ENCODE measurements at regions not wholly inside any gene's neighbourhood (a gene's known extent, or its start where the extent isn't known, plus 50 kb on each side); places are given as distances from the start of the nearest gene placed in this dataset.

DNA sequence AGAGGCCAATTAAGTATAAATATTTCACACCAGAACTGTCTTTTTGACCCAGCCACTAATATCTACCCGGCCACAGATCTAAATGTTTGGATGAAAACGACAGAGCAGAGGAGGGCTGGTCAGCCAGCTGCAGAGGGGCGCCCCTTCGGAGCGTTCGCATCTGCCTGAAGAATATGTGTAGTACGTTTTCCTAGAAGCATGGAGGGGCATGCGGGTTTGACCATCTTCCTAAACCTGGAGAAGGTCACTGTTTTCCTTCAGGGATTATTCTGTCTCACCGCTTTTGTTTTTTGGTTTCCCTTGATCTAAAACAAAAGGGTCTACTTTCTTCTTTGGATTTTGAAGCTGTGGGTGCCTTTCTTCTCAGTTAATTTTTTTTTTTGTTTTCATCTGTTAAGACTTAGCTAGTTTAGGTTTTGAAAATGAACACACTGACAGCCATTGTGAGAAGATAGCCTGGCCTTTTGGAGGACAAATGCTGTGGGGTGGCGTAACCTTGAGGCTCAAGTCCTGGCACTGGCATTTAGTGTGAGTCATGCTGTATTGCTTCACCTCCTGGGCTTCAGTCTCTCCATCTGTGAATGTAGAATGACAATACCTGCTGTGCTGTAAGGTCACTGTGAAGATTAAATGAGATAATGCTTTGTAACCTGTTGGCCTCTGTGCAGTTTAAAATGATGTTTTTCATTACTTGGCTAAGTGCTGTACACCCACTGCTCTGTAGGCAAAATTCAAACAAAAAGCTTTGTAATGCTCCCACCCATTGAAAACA lies 74.1 kb upstream of the IRF2BP2 start:
- no peak for DNase-seq

DNA sequence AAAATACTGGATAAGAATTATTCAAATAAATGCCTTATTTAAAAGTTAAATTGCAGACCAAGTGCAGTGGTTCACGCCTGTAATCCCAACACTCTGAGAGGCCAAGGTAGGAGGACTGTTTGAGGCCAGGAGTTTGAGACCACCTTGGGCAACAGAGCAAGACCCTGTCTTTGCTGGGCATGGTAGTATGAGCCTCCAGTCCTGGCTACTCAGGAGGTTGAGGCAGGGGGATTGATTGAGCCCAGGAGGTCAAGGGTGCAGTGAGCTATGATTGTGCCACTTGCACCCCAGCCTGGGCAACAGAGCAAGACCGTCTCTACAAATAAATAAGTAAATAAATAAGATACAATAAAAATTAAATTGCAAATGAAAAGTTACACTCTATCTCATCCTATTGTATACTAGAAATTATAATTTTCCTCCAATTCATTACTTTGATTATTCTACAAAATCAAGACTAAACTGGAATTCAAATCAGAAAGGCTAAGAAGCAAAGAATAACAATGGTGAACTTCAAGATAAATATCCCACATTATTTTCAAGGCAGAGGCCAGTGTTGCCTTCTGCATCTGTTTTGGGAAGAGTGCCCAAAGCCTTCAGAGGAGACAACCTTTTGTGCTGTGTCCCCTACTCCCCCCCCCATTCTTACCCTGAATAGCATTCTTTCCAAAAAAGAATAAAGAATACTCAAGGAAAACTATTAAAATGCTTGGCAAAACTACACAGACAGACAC lies 73.3 kb upstream of the IRF2BP2 start:
- DNase-seq: no peak

DNA sequence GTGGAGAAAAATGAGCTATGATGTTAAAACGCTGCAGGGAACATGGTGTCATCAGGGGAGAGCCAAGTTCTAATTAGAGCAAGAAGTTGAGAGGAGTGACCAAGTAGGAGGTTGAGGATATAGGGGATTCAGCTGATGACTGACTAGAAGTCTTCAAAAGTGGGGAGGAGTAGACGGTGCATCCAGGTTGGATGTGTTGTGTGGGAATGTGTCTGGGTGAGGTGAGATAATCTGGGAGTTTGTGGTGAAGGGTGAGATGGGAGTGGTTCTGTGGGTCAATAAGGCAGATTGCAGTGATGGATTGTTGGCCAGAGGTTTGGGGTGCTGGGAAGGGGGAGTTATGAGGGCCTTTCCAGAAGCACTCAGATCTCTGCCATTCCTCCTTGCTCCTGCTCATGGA lies 72.0 kb upstream of the IRF2BP2 start:
- no peak for DNase-seq

DNA sequence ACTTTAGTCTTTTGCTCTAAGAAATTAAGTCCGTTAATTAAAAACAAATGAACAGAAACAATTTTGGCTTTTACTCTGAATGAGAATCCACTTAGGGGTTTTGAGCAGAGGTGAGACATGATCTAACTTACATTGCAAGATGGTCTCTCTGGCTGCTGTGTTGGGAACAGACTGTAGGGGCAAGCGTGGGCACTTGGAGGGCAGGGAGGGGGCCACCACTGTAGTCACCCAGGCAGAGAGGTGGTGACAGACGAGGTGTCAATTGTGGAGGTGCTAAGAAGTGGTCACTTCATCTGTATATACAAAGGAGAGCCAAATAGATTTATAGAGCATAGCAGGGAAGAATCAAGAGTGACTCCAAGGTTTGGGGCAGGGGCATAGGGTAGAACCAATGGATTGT lies 71.1 kb upstream of the IRF2BP2 start:
- no peak for DNase-seq

DNA sequence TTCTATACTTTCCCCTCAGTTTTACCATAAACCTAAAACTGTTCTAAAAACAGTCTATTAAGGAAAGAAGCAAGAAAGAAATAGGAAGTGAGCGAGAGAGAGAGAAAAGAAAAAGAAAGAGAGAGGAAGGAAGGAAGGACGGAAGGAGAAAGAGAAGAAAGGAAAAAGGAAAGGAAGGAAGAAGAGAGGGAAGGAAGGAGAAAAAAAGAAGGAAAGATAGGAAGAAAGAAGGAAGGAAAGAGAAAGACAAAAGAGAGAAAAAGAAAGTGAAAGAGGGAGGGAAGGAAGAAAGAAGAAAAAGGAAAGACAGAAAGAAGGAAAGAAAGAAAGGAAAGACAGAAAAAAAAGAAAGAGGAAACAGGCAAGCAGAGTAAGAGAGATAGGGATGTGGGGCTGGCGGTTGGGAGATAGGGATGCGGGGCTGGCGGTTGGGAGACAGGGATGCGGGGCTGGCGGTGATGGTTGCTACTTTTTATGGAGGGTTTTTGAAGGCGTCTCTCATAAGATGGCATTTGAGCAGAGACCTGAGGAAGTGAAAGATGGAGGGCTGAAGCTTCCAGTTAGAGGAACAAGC lies 70.4 kb upstream of the IRF2BP2 start:
- DNase-seq: no peak

DNA sequence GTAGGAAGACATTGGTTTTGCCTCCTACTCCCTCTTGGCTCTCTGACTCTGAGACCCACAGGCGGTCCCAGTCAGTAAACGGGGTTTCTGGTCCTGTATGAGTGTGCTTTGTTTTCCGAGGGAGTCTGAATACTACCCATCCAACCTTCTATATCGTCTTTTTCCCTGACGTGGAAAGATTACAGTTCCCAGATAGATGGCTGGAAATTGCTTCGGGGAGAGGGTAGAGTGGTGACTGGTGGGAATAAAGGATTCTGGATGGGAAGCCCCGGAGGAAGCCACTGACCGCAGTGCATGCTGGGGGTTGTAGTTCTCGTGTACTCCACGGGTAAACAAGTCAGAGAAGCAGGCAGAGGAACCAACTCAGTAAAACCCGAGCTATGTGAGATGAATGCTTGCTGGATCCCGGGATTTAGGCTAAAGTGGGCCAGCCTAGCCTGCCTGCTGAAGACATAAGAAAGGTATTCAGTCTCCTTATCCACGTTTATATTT lies 66.2 kb upstream of the IRF2BP2 start:
- DNase-seq: peak; percentile 17

DNA sequence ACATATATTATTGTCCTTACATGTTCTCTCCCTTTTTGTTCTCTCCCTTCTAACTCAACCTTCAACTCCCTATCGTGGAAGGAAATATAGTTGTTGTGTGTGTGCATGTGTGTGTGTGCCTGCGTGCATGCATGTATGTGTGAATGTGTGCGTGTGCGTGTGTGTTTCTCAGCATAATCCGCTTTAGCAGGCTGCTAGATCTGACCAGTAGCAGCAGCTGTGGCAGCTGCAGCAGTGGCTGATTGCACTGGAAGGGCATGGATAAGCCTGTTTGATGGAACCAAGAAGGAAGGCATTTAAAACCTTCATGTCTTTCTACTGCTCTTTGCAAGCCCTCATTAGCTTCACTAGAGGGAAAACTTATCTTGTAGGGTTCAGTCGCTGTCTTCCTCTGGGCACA lies 65.6 kb upstream of the IRF2BP2 start:
- no peak for DNase-seq

DNA sequence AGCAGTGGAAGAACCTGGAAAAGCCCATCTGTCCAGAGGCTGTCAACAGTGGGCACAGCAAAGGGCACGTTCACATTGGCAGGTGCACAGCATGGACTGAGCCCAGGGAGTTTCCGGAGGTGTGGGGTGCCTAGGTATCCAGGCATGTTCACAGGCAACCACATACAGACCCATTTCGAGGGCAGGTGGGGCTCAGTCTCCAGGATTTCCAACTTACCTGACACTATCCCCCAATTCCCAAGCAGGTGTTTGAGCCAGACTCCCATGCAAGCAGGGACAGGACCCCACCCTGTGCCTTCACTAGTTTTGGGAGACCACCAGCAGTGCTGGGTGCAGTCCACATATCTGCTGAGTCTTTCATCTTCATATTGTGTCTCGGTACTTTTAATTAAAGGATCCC lies 65.0 kb upstream of the IRF2BP2 start:
- DNase-seq: no peak

DNA sequence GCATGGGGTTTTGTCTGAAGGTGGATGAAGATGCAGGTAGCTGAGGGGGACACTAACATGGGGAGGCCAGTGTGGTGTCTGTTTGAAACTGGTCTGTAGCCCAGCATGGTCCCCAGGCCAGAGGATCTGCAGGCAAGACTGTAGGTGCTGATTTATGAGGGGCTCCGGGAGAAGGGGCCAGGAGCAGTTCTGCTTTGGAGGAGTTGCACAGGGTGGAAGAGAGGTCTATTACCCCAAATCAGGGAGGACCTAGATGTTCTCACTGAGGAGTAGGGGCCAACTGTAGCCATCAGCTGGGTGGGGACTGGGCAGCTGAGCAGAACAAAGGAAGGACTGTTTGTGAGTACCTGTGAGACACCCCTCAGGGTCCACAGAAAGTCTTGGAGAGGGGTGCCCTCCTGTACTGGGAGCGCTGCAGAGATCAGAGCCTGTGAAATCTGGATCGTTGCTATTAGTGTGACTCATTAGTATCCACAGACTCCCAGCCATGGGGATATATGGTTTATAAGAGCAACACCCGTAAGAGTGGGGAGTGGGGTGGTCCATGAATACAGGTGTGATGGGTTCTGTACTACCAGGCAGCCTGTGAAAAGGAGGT lies 64.3 kb upstream of the IRF2BP2 start:
- no peak for DNase-seq

DNA sequence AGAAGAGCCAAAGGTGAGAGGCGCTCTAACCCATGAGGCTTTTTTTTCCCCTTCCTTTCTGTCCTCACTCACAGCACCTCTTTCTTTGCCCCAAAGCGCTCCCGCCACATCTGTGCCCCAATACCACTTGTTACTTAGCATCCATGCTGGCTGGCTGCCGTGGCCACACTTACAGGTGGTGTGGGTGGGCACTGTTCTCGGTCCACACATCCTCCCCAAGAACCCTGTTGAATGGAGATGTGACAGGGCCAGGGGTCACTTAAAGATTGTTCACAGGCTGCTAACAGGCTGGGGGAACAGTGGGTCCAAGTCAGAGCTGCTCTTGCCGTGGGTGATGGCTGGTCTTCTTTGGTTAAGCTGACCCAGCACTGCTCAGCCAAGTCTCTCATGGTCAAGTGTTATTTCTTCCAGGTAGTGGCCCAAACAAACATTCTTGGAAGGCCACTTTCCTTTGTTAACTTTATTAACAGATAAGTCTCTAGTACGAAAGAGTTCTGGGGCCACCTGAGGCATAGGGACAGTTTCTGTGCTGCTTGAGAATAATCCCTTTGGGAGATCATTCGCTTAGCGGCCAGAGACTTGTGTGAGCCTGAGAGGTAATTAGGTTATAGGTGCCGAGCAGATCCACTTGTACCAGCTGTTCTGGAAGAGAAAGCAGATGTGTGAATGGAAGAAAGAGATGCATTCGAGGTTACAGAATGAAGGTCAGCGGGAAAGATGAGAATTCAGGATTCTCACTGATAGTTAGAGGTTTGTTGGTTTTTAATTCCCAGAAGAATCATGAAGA lies 62.6 kb upstream of the IRF2BP2 start:
- no peak for DNase-seq

DNA sequence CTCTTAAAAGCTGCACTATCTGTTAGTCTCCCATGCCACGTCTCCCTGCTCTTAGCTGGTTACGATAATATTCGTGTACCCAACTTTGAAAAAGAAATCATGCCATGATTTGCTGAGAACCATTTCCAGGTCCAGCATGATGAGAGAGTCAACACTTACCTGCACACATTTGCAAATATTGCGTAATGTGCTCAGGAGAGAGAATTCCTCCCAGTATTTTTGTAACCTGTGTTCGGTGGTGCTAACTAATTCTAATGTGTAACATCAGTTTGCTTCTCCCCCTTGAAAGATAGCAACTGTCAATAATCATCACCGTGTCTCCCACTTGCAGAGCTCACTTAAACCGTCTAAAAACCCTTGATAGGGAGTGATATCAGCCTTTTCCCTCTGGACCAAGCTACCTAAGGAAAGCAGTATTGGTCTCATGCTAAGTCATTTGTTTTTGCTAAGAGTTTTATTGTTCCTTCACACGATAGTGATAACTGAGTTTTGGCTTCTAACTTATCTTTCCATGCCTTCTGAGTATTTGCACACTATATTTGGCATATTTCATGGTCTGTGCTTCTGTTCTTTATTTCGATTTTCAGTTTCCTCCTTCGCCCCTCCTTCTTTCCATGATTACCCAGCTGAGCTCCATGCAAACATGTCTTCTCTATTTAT lies 61.1 kb upstream of the IRF2BP2 start:
- no peak for DNase-seq

DNA sequence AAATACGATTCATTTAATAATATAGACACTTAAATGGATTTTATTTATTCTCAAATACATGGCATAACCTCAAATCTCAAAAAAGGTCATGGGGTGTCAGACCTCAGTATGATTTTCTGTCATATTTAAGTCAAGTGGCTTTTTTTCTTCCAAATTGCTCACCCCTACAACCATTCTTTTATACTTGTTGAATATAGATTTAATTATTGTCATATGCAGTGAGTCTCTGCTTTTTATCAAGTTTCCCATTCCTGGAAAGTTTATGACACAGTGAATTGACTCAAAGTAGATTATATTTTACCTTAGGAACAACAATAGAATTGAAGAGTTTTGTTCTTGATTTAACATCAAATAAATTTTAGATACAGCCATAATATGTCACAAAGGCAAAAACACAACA lies 59.5 kb upstream of the IRF2BP2 start:
- DNase-seq: no peak

DNA sequence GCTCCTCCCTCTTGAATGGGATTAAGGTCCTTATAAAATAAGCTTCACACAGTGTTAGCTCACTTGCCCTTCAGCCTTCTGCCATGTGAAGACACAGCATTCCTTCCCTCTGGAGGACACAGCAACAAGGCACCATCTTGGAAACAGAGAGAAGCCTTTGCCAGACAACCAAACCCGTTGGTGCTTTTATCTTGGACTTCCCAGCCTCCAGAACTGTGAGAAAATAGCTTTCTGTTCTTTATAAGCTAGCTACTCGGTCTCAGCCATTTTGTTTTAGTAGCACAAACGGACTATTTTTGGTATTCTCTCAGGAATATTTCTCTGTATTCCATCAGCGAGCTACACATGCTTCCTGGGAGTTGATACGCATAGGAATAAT lies 58.6 kb upstream of the IRF2BP2 start:
- DNase-seq: no peak

DNA sequence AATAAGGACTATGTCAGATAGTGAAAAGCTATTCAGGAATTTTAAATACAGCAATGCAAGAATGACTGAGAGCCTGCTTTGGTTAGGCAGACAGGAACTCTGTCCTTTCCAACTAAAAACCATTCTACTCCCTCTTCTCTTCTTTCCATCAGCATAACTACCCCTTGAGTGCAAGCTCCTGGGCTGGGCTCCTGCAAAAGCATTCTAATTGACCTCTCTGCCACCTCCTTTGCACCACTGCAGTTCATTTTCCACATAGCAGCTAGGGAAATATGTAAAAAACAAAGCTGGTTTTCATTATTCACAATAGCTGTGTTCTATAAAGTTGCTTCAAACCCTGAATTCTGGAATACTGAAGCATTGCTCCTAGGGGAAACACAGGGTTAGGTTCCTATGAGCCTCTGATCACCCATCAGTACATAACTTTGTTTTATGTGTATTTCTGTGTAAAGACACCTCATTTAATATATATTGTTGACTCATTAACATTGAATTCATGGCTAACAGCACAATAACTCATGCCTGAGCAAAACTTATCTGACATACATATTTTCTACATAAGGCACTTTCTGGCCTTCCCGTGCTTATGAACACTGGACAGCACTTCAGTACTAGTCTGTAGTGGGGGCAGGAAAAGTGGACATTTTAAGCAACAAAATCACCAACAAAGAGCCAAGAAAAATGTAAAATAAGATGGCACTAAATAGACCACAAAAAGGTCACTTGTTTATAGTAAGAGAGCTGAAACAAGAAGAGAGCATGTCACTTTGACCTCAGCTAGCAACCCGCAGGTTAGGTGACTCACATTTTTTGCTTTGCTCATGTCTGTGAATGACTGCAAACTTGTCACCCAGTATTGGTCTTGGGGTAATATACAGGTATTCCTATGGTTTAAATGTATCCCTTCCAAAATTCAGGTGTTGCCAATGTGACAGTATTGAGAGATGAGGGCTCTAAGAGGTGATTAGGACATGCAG lies 57.9 kb upstream of the IRF2BP2 start:
- no peak for DNase-seq

DNA sequence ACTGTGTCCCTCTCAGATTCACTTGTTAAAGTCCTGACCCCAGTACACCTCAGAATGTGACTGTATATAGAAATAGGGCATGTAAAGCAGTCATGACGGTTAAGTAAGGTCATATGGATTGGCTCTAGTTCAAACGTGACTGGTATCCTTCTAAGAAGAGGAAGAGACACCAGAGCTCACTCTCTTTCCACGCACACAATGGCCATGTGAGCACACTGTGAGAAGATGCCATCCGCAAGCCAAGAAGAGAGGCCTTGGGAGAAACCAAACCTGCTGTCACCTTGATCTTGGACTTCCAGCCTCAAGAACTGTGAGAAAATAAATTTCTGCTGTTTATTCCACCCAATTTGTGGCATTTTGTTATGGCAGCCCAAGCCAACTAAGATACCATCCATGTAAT lies 56.8 kb upstream of the IRF2BP2 start:
- DNase-seq: no peak

DNA sequence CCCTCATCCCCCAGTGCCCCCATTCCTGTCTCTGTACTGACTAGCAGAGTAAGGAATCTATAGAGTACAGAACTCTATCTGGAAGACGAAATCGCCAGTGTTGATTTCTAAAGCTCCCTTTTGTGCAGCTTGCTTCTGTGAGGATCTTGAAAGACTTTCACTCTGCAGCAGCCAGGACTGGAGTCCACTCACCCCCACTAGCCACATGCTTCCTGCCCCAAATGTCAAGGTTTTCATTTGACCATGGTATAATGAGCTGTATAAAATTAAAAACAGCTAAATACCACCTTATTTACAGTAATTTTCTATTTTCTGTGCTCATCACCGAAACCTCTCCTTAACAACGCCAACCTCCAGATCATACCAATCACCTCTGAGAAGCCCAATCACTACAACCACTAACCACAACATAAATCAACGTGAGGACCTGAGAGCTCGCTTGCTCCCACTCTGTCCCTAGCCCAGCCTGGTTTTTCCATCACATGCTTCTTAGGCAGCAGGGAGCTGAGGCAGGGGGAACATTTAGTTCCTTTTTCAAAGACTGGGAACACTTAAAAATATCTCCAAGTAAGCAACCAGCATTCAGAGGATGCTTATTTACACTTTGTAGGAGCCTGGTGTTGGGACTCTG lies 56.1 kb upstream of the IRF2BP2 start:
- DNase-seq: no peak

DNA sequence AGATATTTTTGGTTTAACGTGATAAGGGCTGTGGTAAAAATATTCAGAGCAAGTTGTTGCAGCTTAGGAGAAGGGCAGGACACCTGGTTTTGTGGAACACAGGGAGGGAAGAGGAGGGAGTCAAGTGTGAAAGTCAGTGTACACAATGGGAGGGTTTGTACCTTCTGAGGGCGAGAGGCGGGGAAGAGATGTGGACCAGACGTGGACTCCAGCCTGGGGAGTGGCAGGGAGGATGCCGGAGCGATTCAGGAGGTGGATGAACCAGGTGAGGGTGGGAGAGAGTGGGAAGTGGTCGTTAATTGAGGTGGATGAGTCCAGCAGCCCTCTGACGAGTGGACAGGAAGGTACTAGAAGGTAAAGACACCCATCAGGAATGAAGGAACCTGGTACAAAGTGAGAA lies 52.2 kb upstream of the IRF2BP2 start:
- DNase-seq: no peak

DNA sequence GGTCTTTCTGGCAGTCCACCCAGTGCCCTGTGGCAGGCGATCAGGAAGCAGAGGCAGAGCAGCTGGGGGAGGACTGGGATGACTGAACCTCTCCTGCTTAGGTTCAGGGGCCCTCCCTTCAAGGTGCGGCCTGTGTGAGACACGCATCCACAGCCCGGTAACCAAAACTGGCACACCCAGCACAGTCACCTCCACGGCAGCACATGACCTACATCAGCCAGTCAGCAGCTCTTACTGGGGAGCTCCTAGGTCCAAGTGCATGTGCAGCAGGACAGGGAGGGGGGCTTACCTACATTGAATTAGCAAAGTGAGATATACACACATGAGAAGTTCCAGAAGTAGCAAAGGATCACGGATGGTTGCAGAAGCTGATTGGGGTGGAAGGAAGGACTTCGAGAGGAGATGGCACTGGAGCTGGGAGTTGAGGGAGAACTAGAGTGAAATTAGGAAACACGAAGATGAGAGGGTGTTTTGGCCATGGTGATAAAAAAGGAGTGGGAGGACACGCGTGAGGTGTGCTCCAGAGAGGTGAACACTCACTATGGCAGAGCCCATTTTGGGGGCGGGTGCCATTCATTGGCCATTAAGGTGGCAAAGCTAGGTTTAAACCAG lies 51.4 kb upstream of the IRF2BP2 start:
- DNase-seq: no peak

DNA sequence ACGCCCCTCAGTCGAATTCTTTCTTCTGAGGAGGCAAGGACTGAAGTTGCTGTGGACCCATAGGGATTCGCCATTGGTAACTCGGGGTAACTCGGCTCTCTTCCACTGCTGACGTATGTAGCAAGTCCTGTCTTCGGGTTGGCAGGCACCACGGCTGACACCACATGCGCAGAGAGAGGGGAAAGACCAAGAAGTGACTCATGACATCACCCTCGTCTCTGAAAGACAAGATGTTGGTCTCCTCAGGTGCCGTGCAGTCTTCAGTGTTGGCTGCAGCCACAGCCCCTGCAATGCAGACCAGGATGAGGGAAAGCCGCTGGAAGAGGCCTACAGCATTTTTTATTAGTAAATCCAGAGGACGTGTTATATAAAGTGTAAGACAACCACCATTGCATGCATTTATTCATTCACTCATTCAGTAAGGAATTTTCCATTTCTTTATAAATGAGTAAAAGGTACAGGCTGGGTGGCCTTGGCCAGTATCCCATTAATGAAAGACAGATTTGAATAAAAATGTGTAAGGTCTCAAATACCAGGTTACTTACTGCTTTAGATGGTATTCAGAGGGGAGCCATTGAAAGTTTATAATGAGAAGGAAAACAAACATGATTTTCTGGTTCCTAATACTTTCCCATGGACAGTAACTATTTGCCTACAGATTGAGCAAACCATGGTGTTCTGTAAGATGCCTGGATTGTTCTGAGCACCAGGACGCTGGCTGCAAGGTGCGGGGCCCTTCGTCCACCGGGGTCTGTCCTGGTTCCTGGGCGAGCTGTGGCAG lies 50.7 kb upstream of the IRF2BP2 start:
- DNase-seq: no peak

Measured in NCI-H2107 (cell line).